Fibroblast of skin of right biceps (primary cell): ENCODE measurements at regions not wholly inside any gene's neighbourhood (a gene's known extent, or its start where the extent isn't known, plus 50 kb on each side); places are given as distances from the start of the nearest gene placed in this dataset.

Experiments used
- DNase-seq: peaks from one replicate; pipeline ENCODE4 v3.0.0-alpha.2; 2013

- DNase-seq: no peak
Observed at GRCh38 chr6:14339711-14340584, 222.4 kb downstream of the CD83 start.

- DNase-seq: no peak
Observed at GRCh38 chr6:14344486-14344885, 226.9 kb downstream of the CD83 start.

GRCh38 chr6:14348389-14348788 is 230.8 kb downstream of the CD83 start:
- no peak for DNase-seq

- no peak for DNase-seq
Observed at GRCh38 chr6:14349507-14349906, 231.9 kb downstream of the CD83 start.

GRCh38 chr6:14350210-14350609 is 232.6 kb downstream of the CD83 start:
- no peak for DNase-seq

- no peak for DNase-seq
Observed at GRCh38 chr6:14353281-14353680, 235.7 kb downstream of the CD83 start.

GRCh38 chr6:14353798-14354197 is 236.2 kb downstream of the CD83 start:
- DNase-seq: no peak

GRCh38 chr6:14354919-14355572 is 237.5 kb downstream of the CD83 start:
- peak; percentile 94 for DNase-seq

- DNase-seq: no peak
Observed at GRCh38 chr6:14359438-14359837, 241.9 kb downstream of the CD83 start.

- no peak for DNase-seq
Observed at GRCh38 chr6:14360565-14360964, 243.0 kb downstream of the CD83 start.

GRCh38 chr6:14361297-14361696 is 243.7 kb downstream of the CD83 start:
- DNase-seq: no peak

- DNase-seq: no peak
Observed at GRCh38 chr6:14361956-14362587, 244.5 kb downstream of the CD83 start.

- no peak for DNase-seq
Observed at GRCh38 chr6:14364370-14364769, 246.8 kb downstream of the CD83 start.

- peak; percentile 66 for DNase-seq
Observed at GRCh38 chr6:14365393-14365792, 247.8 kb downstream of the CD83 start.

- no peak for DNase-seq
Observed at GRCh38 chr6:14366315-14366714, 248.7 kb downstream of the CD83 start.

GRCh38 chr6:14366872-14367271 is 249.3 kb downstream of the CD83 start:
- DNase-seq: no peak

GRCh38 chr6:14367296-14367695 is 249.7 kb downstream of the CD83 start:
- DNase-seq: no peak

GRCh38 chr6:14369717-14370116 is 252.1 kb downstream of the CD83 start:
- no peak for DNase-seq

- no peak for DNase-seq
Observed at GRCh38 chr6:14371530-14371929, 254.0 kb downstream of the CD83 start.

- DNase-seq: no peak
Observed at GRCh38 chr6:14372734-14373489, 255.3 kb downstream of the CD83 start.

- DNase-seq: no peak
Observed at GRCh38 chr6:14373648-14374437, 256.3 kb downstream of the CD83 start.

- DNase-seq: no peak
Observed at GRCh38 chr6:14375930-14376329, 258.4 kb downstream of the CD83 start.
